DOHH2 (cell line): ENCODE measurements at regions not wholly inside any gene's neighbourhood (a gene's known extent, or its start where the extent isn't known, plus 50 kb on each side); places are given as distances from the start of the nearest gene placed in this dataset.

Experiments used
- EZH2phosphoT487 ChIP-seq: fragments of 200-600 bp; sonication (generic); IDR thresholded peaks from 2 replicates; pipeline ENCODE4 v1.6.1; 2017; ENCODE audit warnings: borderline replicate concordance, mild to moderate bottlenecking, antibody characterized with exemption, low read length, moderate library complexity, mixed read lengths
- TF ChIP-seq, protein P1 (sequence below): fragments of 200-600 bp; sonication (generic); IDR thresholded peaks from one replicate; pipeline ENCODE4 v1.5.1; 2014; ENCODE audit warnings: antibody characterized with exemption, mild to moderate bottlenecking, low read depth, low read length; ENCODE audit not compliant: poor library complexity, severe bottlenecking

- TF ChIP-seq EZH2phosphoT487 = no peak
- TF ChIP-seq, protein P1, sequence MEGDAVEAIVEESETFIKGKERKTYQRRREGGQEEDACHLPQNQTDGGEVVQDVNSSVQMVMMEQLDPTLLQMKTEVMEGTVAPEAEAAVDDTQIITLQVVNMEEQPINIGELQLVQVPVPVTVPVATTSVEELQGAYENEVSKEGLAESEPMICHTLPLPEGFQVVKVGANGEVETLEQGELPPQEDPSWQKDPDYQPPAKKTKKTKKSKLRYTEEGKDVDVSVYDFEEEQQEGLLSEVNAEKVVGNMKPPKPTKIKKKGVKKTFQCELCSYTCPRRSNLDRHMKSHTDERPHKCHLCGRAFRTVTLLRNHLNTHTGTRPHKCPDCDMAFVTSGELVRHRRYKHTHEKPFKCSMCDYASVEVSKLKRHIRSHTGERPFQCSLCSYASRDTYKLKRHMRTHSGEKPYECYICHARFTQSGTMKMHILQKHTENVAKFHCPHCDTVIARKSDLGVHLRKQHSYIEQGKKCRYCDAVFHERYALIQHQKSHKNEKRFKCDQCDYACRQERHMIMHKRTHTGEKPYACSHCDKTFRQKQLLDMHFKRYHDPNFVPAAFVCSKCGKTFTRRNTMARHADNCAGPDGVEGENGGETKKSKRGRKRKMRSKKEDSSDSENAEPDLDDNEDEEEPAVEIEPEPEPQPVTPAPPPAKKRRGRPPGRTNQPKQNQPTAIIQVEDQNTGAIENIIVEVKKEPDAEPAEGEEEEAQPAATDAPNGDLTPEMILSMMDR = no peak
Observed at GRCh38 chr4:134313591-134313990, 112.0 kb upstream of the PABPC4L start.
